ENCODE measurements at regions not wholly inside any gene's neighbourhood (a gene's known extent, or its start where the extent isn't known, plus 50 kb on each side); places are given as distances from the start of the nearest gene placed in this dataset.

DNA sequence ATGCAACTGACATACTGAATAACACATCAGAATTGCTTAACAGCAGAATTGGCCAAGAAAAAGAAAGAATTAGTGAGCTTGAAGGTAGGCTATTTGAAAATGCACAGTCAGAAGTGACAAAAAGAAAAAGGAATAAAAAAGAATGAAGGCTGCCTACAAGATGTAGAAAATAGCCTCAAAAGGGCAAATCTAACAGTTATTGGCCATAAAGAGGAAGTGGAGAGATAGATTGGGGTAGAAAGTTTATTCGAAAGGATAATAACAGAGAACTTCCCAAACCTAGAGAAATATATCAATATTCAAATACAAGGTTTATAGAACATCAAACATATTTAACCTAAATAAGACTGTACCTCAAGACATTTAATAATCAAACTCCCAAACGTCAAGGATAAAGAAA lies 67.5 kb downstream of the ATP6V1G3 start:
- DNase-seq (ENCODE audit: low read depth, low spot score), result no peak
- POLR2A ChIA-PET, result no interaction called here
- CTCF ChIA-PET, result no interaction called here
- TF ChIP-seq, protein P1, sequence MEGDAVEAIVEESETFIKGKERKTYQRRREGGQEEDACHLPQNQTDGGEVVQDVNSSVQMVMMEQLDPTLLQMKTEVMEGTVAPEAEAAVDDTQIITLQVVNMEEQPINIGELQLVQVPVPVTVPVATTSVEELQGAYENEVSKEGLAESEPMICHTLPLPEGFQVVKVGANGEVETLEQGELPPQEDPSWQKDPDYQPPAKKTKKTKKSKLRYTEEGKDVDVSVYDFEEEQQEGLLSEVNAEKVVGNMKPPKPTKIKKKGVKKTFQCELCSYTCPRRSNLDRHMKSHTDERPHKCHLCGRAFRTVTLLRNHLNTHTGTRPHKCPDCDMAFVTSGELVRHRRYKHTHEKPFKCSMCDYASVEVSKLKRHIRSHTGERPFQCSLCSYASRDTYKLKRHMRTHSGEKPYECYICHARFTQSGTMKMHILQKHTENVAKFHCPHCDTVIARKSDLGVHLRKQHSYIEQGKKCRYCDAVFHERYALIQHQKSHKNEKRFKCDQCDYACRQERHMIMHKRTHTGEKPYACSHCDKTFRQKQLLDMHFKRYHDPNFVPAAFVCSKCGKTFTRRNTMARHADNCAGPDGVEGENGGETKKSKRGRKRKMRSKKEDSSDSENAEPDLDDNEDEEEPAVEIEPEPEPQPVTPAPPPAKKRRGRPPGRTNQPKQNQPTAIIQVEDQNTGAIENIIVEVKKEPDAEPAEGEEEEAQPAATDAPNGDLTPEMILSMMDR (IDR thresholded peaks at IDR 0.05; ENCODE audit: insufficient read depth, low read length, missing control alignments), result no peak
- H3K4me3 ChIP-seq (ENCODE audit: low read depth, low read length), result no peak overlapping the region

DNA sequence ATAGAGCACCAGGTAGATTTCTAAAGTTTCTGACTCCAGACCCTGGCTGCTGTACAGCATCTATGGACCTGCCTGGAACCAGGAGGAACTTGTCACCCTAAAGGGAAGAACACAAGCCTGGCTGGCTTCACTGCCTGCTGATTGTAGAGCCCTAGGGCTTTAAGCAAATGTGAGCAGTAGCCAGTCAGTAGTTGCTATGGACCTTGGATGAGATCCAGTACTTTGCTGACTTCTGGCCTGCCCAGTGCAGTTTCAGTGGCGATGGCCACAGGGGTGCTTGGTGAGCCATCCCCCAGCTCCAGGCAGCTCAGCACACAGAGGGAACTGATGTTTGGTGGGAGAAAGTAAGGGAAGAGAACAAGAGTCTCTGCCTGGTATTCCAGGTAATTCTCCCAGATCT lies 68.4 kb downstream of the ATP6V1G3 start:
- CTCF ChIA-PET, result interaction anchor here (1.5 kb wide), 1 partner anchor 9 kb away, joined by 5 read pairs; no protein-coding TSS in a partner anchor

DNA sequence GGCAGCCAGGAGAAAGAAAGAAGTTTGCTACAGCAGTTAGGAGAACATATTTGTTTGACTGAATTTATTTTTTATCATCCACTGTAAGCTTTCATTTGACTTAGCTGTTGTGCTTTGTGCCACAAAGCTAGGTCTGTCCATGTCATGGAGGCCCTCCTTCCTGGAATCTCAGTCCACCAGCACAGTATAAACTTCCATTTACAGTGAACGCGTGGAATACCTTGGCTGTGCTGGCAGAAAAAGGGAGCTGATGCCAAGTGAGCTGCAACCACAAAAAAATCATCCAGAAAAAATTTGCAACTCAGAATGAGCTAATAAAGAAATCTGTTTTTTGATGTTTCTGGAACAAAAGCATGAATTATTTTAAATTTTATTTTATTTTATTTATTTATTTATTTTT lies 72.6 kb downstream of the ATP6V1G3 start:
- H3K4me3 ChIP-seq (ENCODE audit: low read depth, low read length), result no peak overlapping the region
- POLR2A ChIA-PET, result interaction anchor here (0.7 kb wide), 1 partner anchor 255 kb away, joined by 4 read pairs; no protein-coding TSS in a partner anchor
- no peak for DNase-seq (ENCODE audit: low read depth, low spot score)
- CTCF ChIA-PET, result interaction anchor here (0.6 to 5.2 kb wide), 15 partner anchors 19 to 1067 kb away, joined by 3 to 66 read pairs (median 4); partner anchors contain the start of gene LHX9
- TF ChIP-seq, protein P1 (IDR thresholded peaks at IDR 0.05; ENCODE audit: insufficient read depth, low read length, missing control alignments), result no peak

More for the DNA sequence above, 68.4 kb downstream of the ATP6V1G3 start:
- TF ChIP-seq, protein P1 (IDR thresholded peaks at IDR 0.05; ENCODE audit: insufficient read depth, low read length, missing control alignments), result no peak
- DNase-seq (ENCODE audit: low read depth, low spot score), result no peak
- H3K4me3 ChIP-seq (ENCODE audit: low read depth, low read length), result no peak overlapping the region
- POLR2A ChIA-PET, result no interaction called here

- POLR2A ChIA-PET, result interaction anchor here (0.7 kb wide), 1 partner anchor 254 kb away, joined by 4 read pairs; no protein-coding TSS in a partner anchor
- TF ChIP-seq, protein P1 (IDR thresholded peaks at IDR 0.05; ENCODE audit: insufficient read depth, low read length, missing control alignments), result no peak
- DNase-seq (ENCODE audit: low read depth, low spot score), result no peak
- CTCF ChIA-PET, result interaction anchor here (0.7 to 5.2 kb wide), 18 partner anchors 14 to 948 kb away, joined by 3 to 66 read pairs (median 4); partner anchors contain the start of gene LHX9
- no peak overlapping the region for H3K4me3 ChIP-seq (ENCODE audit: low read depth, low read length)
These were observed 73.1 kb downstream of the ATP6V1G3 start for GRCh38 chr1:198467342-198467741.

GRCh38 chr1:198465201-198466144 lies 75.0 kb downstream of the ATP6V1G3 start:
- no peak overlapping the region for H3K4me3 ChIP-seq (ENCODE audit: low read depth, low read length)
- POLR2A ChIA-PET, result no interaction called here
- CTCF ChIA-PET, result interaction anchor here (0.6 to 5.2 kb wide), 17 partner anchors 9 to 939 kb away, joined by 3 to 66 read pairs (median 3); no protein-coding TSS in a partner anchor
- peak; percentile 49 for DNase-seq (ENCODE audit: low read depth, low spot score)
- TF ChIP-seq, protein P1 (IDR thresholded peaks at IDR 0.05; ENCODE audit: insufficient read depth, low read length, missing control alignments), result peak; percentile 30

DNA sequence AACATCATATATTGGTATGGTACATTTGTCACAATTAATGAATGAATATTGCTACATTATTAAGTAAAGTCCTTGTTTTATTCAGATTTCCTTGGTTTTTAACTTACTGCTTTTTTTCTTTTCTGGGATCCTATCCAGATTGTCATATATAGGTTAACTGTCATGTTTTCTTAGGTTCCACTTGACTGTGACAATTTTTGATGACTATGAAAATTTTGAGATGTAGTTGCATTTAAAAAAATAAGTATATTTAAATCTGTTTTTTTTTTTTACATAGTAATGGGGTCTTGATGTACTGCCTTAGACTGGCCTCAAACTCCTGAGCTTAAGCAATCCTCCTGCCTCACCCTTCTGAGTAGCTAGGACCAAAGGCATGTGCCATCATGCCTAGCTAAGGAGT lies 76.8 kb downstream of the ATP6V1G3 start:
- no peak for DNase-seq (ENCODE audit: low read depth, low spot score)
- TF ChIP-seq, protein P1 (IDR thresholded peaks at IDR 0.05; ENCODE audit: insufficient read depth, low read length, missing control alignments), result no peak
- CTCF ChIA-PET, result interaction anchor here (0.9 to 5.2 kb wide), 5 partner anchors 11 to 942 kb away, joined by 3 to 66 read pairs (median 3); no protein-coding TSS in a partner anchor
- H3K4me3 ChIP-seq (ENCODE audit: low read depth, low read length), result no peak overlapping the region
- POLR2A ChIA-PET, result no interaction called here

All from AG04449 (cell line).